GM23338 (cell line): ENCODE measurements at regions not wholly inside any gene's neighbourhood (a gene's known extent, or its start where the extent isn't known, plus 50 kb on each side); places are given as distances from the start of the nearest gene placed in this dataset.

Experiments used
- ATAC-seq: fragments of 200-7000 bp; cut with Tn5 transposase; 3 replicates; pipeline ENCODE4 v1.9.1; 2020
- DNase-seq: peaks from one replicate; pipeline ENCODE4 v3.0.0-alpha.2; 2015; ENCODE audit warnings: low spot score
- H2AFZ ChIP-seq: fragments of 200-600 bp; sonication (generic); 2 replicates; pipeline ENCODE4 v1.8.0; 2016; ENCODE audit warnings: antibody characterized with exemption, mild to moderate bottlenecking, moderate library complexity
- H3F3A ChIP-seq: fragments of 200-600 bp; sonication (generic); replicated peaks from 2 replicates; pipeline ENCODE4 v1.8.0; 2017; ENCODE audit warnings: antibody characterized with exemption, mixed run types, low read depth
- H3K27ac ChIP-seq: fragments of 200-600 bp; sonication (generic); 2 replicates; pipeline ENCODE4 v1.6.1; 2016; ENCODE audit warnings: low read depth
- H3K27me3 ChIP-seq: fragments of 200-600 bp; sonication (generic); 2 replicates; pipeline ENCODE4 v1.8.0; 2016; ENCODE audit warnings: mild to moderate bottlenecking, mixed run types, moderate library complexity; ENCODE audit not compliant: insufficient read depth
- H3K36me3 ChIP-seq: fragments of 200-600 bp; sonication (generic); 2 replicates; pipeline ENCODE4 v1.8.0; 2016; ENCODE audit warnings: mild to moderate bottlenecking; ENCODE audit not compliant: insufficient read depth
- H3K4me1 ChIP-seq: fragments of 200-600 bp; sonication (generic); 2 replicates; pipeline ENCODE4 v1.8.0; 2016; ENCODE audit warnings: mild to moderate bottlenecking, moderate library complexity; ENCODE audit not compliant: insufficient read depth
- H3K4me2 ChIP-seq: fragments of 200-600 bp; sonication (generic); 2 replicates; pipeline ENCODE4 v1.7.1; 2017; ENCODE audit warnings: mixed run types
- H3K4me3 ChIP-seq: fragments of 200-600 bp; sonication (generic); 2 replicates; pipeline ENCODE4 v1.6.1; 2016; ENCODE audit warnings: mixed run types
- H3K79me2 ChIP-seq: fragments of 200-600 bp; sonication (generic); replicated peaks from 2 replicates; pipeline ENCODE4 v1.8.0; 2017; ENCODE audit warnings: mild to moderate bottlenecking; ENCODE audit not compliant: insufficient read depth
- H3K9me2 ChIP-seq: fragments of 200-600 bp; sonication (generic); 2 replicates; pipeline ENCODE4 v1.8.0; 2017; ENCODE audit not compliant: insufficient read depth
- H4K20me1 ChIP-seq: fragments of 200-600 bp; sonication (generic); replicated peaks from 2 replicates; pipeline ENCODE4 v1.8.0; 2017; ENCODE audit warnings: mild to moderate bottlenecking; ENCODE audit not compliant: insufficient read depth
- H3K27ac Mint-ChIP-seq: 2 replicates; pipeline ENCODE4 v1.8.0; 2020; ENCODE audit warnings: inconsistent platforms, mild to moderate bottlenecking, moderate library complexity, mixed read lengths
- H3K27me3 Mint-ChIP-seq: 3 replicates; pipeline ENCODE4 v1.8.0; 2022; ENCODE audit warnings: low read depth, mild to moderate bottlenecking, moderate library complexity, mixed read lengths, inconsistent platforms; ENCODE audit not compliant: insufficient read depth, poor library complexity
- H3K36me3 Mint-ChIP-seq: 3 replicates; pipeline ENCODE4 v1.8.0; 2021; ENCODE audit warnings: low read depth, mild to moderate bottlenecking, inconsistent platforms, moderate library complexity, mixed read lengths
- H3K4me1 Mint-ChIP-seq: 3 replicates; pipeline ENCODE4 v1.8.0; 2020; ENCODE audit warnings: mild to moderate bottlenecking, inconsistent platforms, mixed read lengths
- H3K4me3 Mint-ChIP-seq: 3 replicates; pipeline ENCODE4 v1.8.0; 2021; ENCODE audit warnings: moderate library complexity, mild to moderate bottlenecking, inconsistent platforms, mixed read lengths
- H3K9me3 Mint-ChIP-seq: 3 replicates; pipeline ENCODE4 v1.8.0; 2020; ENCODE audit warnings: moderate library complexity, mild to moderate bottlenecking, inconsistent platforms, mixed read lengths
- CREB1 ChIP-seq: fragments of 250-450 bp; sonication (Bioruptor Pico); IDR thresholded peaks from 2 replicates; pipeline ENCODE4 v1.5.0; 2020; ENCODE audit warnings: low read depth, mild to moderate bottlenecking, moderate library complexity
- CTCF ChIP-seq, 2 experiments: fragments of 200-600 bp in 1 of 2; sonication (generic) in 1 of 2; conservative IDR thresholded peaks; 2 replicates each; pipeline versions ENCODE4 v1.5.1 to v1.6.1; 2016 to 2017; ENCODE audit warnings: antibody characterized with exemption in 2 of 2, low read depth in 2 of 2, mild to moderate bottlenecking in 2 of 2, moderate library complexity in 1 of 2
- EZH2 ChIP-seq: fragments of 200-600 bp; sonication (generic); IDR thresholded peaks from one replicate; pipeline ENCODE4 v1.8.0; 2017; ENCODE audit warnings: antibody characterized with exemption, mild to moderate bottlenecking, low read depth; ENCODE audit not compliant: unreplicated experiment
- EZH2phosphoT487 ChIP-seq: fragments of 200-600 bp; sonication (generic); IDR thresholded peaks from one replicate; pipeline ENCODE4 v1.8.1; 2018; ENCODE audit warnings: antibody characterized with exemption; ENCODE audit not compliant: unreplicated experiment
- JUNB ChIP-seq: IDR thresholded peaks from one replicate; pipeline ENCODE4 v1.6.1; 2016; ENCODE audit warnings: antibody characterized with exemption; ENCODE audit not compliant: unreplicated experiment
- NANOG ChIP-seq: IDR thresholded peaks from 2 replicates; pipeline ENCODE4 v1.6.1; 2016; ENCODE audit warnings: antibody characterized with exemption, borderline replicate concordance
- POLR2AphosphoS5 ChIP-seq: IDR thresholded peaks from 2 replicates; pipeline ENCODE4 v1.6.1; 2016; ENCODE audit warnings: antibody characterized with exemption, low read depth
- REST ChIP-seq: IDR thresholded peaks from one replicate; pipeline ENCODE4 v1.6.1; 2018; ENCODE audit warnings: antibody characterized with exemption; ENCODE audit not compliant: unreplicated experiment
- STAT1 ChIP-seq: IDR thresholded peaks from one replicate; pipeline ENCODE4 v1.6.1; 2016; ENCODE audit warnings: antibody characterized with exemption; ENCODE audit not compliant: unreplicated experiment
- ZNF114 ChIP-seq: fragments of 250-450 bp; sonication (Bioruptor Pico); IDR thresholded peaks from 2 replicates; pipeline ENCODE4 v1.5.0; 2020; ENCODE audit warnings: mild to moderate bottlenecking, moderate library complexity
- ZNF331 ChIP-seq: fragments of 250-450 bp; sonication (Bioruptor Pico); IDR thresholded peaks from 2 replicates; pipeline ENCODE4 v1.5.0; 2020; ENCODE audit warnings: low read depth, mild to moderate bottlenecking, moderate library complexity
- ZNF462 ChIP-seq: fragments of 250-450 bp; sonication (Bioruptor Pico); IDR thresholded peaks from 2 replicates; pipeline ENCODE4 v1.5.0; 2020; ENCODE audit warnings: mild to moderate bottlenecking, moderate library complexity
- TF ChIP-seq, protein P1 (sequence below): IDR thresholded peaks from 2 replicates; pipeline ENCODE4 v1.6.1; 2016; ENCODE audit warnings: antibody characterized with exemption

GRCh38 chr20:52757411-52757810 is 214.7 kb upstream of the TSHZ2 start:
- Mint-ChIP-seq H3K4me3 (no peak overlapping the region), H3K4me1 (no peaks in the 10 kb centered on the region), H3K27ac (no peak overlapping the region)

More at GRCh38 chr20:52757411-52757810, 214.7 kb upstream of the TSHZ2 start:
- H3K27ac ChIP-seq = no peak overlapping the region
- H3K4me1 ChIP-seq = no peaks in the 10 kb centered on the region
- no peaks in the 10 kb centered on the region for H3K9me2 ChIP-seq
- ATAC-seq (no peak), DNase-seq (no peak)
- Mint-ChIP-seq H3K27me3 (no peaks in the 10 kb centered on the region), H3K9me3 (no peaks in the 10 kb centered on the region), H3K36me3 (no peaks in the 10 kb centered on the region)
- H3K27me3 ChIP-seq = no peaks in the 10 kb centered on the region
- no peak overlapping the region for H3K4me3 ChIP-seq
- H3K79me2 ChIP-seq = no peaks in the 10 kb centered on the region
- no peak overlapping the region for H3K4me2 ChIP-seq
- H4K20me1 ChIP-seq = no peaks in the 10 kb centered on the region
- H2AFZ ChIP-seq = no peak overlapping the region
- no peak for TF ChIP-seq ZNF114 (CRISPR knock-in tag)
- no peak for TF ChIP-seq ZNF462 (CRISPR knock-in tag)
- TF ChIP-seq EZH2phosphoT487 = no peak
- TF ChIP-seq ZNF331 = no peak
- TF ChIP-seq JUNB = no peak
- TF ChIP-seq CTCF (conservative IDR thresholded peaks at IDR 0.05; ENCODE audit: low read depth in 2 of 2) = no peak
- TF ChIP-seq CREB1 = no peak
- TF ChIP-seq EZH2 = no peak
- TF ChIP-seq STAT1 = no peak
- no peak for TF ChIP-seq NANOG
- TF ChIP-seq POLR2AphosphoS5 = no peak
- TF ChIP-seq, protein P1, sequence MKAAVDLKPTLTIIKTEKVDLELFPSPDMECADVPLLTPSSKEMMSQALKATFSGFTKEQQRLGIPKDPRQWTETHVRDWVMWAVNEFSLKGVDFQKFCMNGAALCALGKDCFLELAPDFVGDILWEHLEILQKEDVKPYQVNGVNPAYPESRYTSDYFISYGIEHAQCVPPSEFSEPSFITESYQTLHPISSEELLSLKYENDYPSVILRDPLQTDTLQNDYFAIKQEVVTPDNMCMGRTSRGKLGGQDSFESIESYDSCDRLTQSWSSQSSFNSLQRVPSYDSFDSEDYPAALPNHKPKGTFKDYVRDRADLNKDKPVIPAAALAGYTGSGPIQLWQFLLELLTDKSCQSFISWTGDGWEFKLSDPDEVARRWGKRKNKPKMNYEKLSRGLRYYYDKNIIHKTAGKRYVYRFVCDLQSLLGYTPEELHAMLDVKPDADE = no peak
- no peak for TF ChIP-seq REST
- no peaks in the 10 kb centered on the region for H3K36me3 ChIP-seq
- no peaks in the 10 kb centered on the region for H3F3A ChIP-seq
